ENCODE measurements at regions not wholly inside any gene's neighbourhood (a gene's known extent, or its start where the extent isn't known, plus 50 kb on each side); places are given as distances from the start of the nearest gene placed in this dataset.

- no peaks in the 10 kb centered on the region for H3K27me3 ChIP-seq
- H3K4me1 ChIP-seq: no peaks in the 10 kb centered on the region
- no peak for DNase-seq (ENCODE audit: extremely low spot score)
- H3K27ac ChIP-seq (replicated peaks in 1 of 4): no peak overlapping the region
- TF ChIP-seq POLR2A (IDR thresholded peaks at IDR 0.05; ENCODE audit: low read depth) (no peak), POLR2AphosphoS5 (IDR thresholded peaks at IDR 0.05) (no peak), EP300 (IDR thresholded peaks at IDR 0.05) (no peak), CTCF (IDR thresholded peaks at IDR 0.05) (no peak)
- H3K4me3 ChIP-seq: no peak overlapping the region
- no peaks in the 10 kb centered on the region for H3K36me3 ChIP-seq
- intact Hi-C loops (cut with DNase I): no loop called here
- 75% methylated on average over 4 of the region's 4 CpGs for WGBS
- H3K9me3 ChIP-seq: no peaks in the 10 kb centered on the region
Observed at GRCh38 chr2:226611196-226611943, 188.2 kb downstream of the IRS1 start.

GRCh38 chr2:226609366-226609765 lies 190.3 kb downstream of the IRS1 start:
- Histone ChIP-seq H3K27ac (replicated peaks in 1 of 4) (no peak overlapping the region), H3K4me1 (no peaks in the 10 kb centered on the region), H3K9me3 (no peaks in the 10 kb centered on the region), H3K4me3 (no peak overlapping the region), H3K36me3 (no peaks in the 10 kb centered on the region), H3K27me3 (no peaks in the 10 kb centered on the region)
- 36% methylated on average over 1 of the region's 1 CpG for WGBS
- DNase-seq (ENCODE audit: extremely low spot score): no peak
- intact Hi-C loops (cut with DNase I): no loop called here
- TF ChIP-seq POLR2A (IDR thresholded peaks at IDR 0.05; ENCODE audit: low read depth) (no peak), CTCF (IDR thresholded peaks at IDR 0.05) (no peak), POLR2AphosphoS5 (IDR thresholded peaks at IDR 0.05) (no peak), EP300 (IDR thresholded peaks at IDR 0.05) (no peak)

GRCh38 chr2:226608451-226608850 lies 191.2 kb downstream of the IRS1 start:
- no peak overlapping the region for H3K27ac ChIP-seq (replicated peaks in 1 of 4)
- no peaks in the 10 kb centered on the region for H3K9me3 ChIP-seq
- no peaks in the 10 kb centered on the region for H3K4me1 ChIP-seq
- TF ChIP-seq POLR2A (IDR thresholded peaks at IDR 0.05; ENCODE audit: low read depth) (no peak), CTCF (IDR thresholded peaks at IDR 0.05) (no peak), POLR2AphosphoS5 (IDR thresholded peaks at IDR 0.05) (no peak), EP300 (IDR thresholded peaks at IDR 0.05) (no peak)
- no peak for DNase-seq (ENCODE audit: extremely low spot score)
- no peaks in the 10 kb centered on the region for H3K27me3 ChIP-seq
- intact Hi-C loops (cut with DNase I): no loop called here
- no peak overlapping the region for H3K4me3 ChIP-seq
- no peaks in the 10 kb centered on the region for H3K36me3 ChIP-seq
- 67% methylated on average over 5 of the region's 5 CpGs for WGBS

- Histone ChIP-seq H3K4me3 (no peak overlapping the region), H3K36me3 (no peaks in the 10 kb centered on the region), H3K27me3 (no peaks in the 10 kb centered on the region), H3K4me1 (no peaks in the 10 kb centered on the region), H3K9me3 (no peaks in the 10 kb centered on the region), H3K27ac (replicated peaks in 1 of 4) (no peak overlapping the region)
- DNase-seq (ENCODE audit: extremely low spot score): no peak
- intact Hi-C loops (cut with DNase I): no loop called here
- TF ChIP-seq EP300 (IDR thresholded peaks at IDR 0.05): no peak
- no peak for TF ChIP-seq POLR2A (IDR thresholded peaks at IDR 0.05; ENCODE audit: low read depth)
- no peak for TF ChIP-seq CTCF (IDR thresholded peaks at IDR 0.05)
- TF ChIP-seq POLR2AphosphoS5 (IDR thresholded peaks at IDR 0.05): no peak
- 82% methylated on average over 4 of the region's 4 CpGs for WGBS
Observed at GRCh38 chr2:226607379-226607778, 192.2 kb downstream of the IRS1 start.

GRCh38 chr2:226605642-226606041 lies 194.0 kb downstream of the IRS1 start:
- no peaks in the 10 kb centered on the region for H3K9me3 ChIP-seq
- H3K4me3 ChIP-seq: no peak overlapping the region
- intact Hi-C loops (cut with DNase I): no loop called here
- no peaks in the 10 kb centered on the region for H3K36me3 ChIP-seq
- DNase-seq (ENCODE audit: extremely low spot score): no peak
- no peaks in the 10 kb centered on the region for H3K27me3 ChIP-seq
- no peak for TF ChIP-seq POLR2AphosphoS5 (IDR thresholded peaks at IDR 0.05)
- no peak for TF ChIP-seq EP300 (IDR thresholded peaks at IDR 0.05)
- no peak for TF ChIP-seq POLR2A (IDR thresholded peaks at IDR 0.05; ENCODE audit: low read depth)
- TF ChIP-seq CTCF (IDR thresholded peaks at IDR 0.05): no peak
- H3K27ac ChIP-seq (replicated peaks in 1 of 4): no peak overlapping the region
- no peaks in the 10 kb centered on the region for H3K4me1 ChIP-seq
- 100% methylated on average over 2 of the region's 2 CpGs for WGBS

All from esophagus muscularis mucosa (tissue), 4 donors.